DMS153 treated with DMSO at 0.1 percent for 48 hours (cell line): ENCODE measurements at regions not wholly inside any gene's neighbourhood (a gene's known extent, or its start where the extent isn't known, plus 50 kb on each side); places are given as distances from the start of the nearest gene placed in this dataset.

Source experiments
- DNase-seq: peaks from one replicate; lab custom pipeline; 2025; ENCODE audit not compliant: unreplicated experiment; lab: John Stamatoyannopoulos, UW

DNA sequence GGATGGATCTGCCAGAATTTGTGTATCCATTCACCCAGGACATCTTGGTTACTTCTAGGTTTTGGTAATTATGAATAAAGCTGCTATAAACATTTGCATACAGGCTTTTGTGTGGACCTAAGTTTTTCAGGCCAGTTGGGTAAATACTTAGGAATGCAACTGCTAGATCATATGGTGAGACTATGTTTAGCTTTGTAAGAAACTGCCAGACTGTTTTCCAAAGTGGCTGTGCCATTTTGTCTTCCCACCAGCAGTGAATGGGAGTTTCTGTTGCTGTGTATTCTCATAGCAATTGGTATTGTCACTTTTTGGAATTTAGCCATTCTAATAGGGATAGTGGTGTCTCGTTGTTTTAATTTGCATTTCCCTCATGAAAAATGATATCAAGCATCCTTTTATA lies 133.0 kb downstream of the KIF26A start:
- no peak for DNase-seq

- no peak for DNase-seq
Measured at GRCh38 chr14:104274806-104275205, 136.4 kb downstream of the KIF26A start.

DNA sequence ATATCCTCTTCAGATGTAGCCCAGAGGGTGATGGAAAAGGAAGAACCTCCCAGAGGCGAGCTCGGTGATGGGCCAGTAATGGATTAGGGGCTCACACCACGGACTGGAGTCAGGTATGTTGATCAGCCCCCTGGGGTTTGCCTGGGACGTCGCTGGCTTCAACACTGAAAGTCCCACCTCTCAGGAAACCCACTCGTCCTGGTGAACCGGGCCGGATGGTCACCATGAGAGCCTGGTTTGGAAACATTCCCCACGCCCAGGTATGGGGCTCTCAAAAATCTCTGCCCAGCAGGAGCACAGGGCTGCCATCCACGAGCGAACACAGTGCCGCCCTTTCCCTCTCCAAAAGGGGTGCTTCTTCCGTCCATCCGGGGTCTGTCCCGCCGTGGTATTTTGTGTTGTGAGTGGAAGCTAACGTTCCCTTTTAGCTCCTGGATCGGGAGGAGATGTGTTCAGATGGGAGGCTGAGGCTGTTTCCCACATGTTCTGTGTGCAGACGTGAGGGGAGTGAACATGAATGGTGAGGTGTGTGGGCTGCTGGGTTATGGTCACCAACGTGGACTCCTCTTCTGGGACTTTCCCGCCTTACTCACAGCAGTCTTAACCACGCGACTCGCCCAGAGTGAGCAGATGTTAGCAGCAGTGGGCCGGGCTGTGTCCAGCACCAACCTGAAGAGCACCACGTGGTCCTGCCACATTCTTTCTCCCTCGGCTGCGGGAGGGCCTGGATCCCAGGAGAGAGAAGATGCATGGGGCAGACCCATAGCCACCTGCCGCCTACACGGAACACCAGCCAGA lies 139.2 kb downstream of the KIF26A start:
- no peak for DNase-seq

- no peak for DNase-seq
Measured at GRCh38 chr14:104278214-104278534, 139.8 kb downstream of the KIF26A start.

- no peak for DNase-seq
Measured at GRCh38 chr14:104280085-104280901, 141.9 kb downstream of the KIF26A start.

DNA sequence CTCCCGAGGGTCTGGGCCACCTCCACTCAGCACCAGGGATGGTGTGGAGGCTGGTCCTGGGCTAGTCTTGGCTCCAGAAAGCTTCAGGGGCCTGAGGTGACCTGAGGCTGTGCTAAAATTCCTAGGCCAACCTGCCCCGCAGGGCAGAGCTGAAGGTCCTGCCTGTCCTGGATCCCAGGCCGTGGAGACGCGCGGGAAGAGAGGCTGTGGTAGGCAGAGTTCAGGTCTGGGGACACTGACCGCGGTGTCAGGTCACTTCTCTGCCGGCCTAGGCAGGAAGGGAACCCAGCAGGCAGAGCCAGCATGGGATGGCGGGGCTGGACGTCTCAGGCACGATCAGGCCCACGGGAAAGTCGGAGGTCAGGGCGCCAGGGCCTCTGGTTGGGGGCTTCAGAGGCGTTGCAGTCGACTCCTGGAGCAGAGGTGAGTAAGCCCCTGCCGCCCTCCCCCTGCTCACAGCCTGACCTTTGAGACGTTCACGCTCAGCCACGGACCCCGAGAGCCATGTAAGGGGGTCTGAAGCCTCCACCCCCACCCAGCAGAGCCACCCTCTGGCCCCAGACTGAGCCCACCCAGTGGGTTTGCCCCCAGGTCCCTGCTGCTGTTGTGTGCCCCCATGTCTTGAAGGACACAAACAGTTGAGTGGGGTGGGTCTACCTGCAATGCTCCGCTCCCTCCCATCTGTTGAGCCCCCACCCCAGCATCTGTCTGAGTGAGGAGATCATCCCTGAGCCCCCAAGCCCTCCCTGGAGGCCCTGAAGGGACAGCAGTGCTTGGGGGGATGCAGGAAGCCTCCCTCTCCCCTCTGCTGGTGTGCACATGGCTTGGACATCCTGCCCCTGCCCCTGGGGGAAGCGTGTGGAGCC lies 142.7 kb downstream of the KIF26A start:
- no peak for DNase-seq

- no peak for DNase-seq
Measured at GRCh38 chr14:104281768-104282301, 143.4 kb downstream of the KIF26A start.

DNA sequence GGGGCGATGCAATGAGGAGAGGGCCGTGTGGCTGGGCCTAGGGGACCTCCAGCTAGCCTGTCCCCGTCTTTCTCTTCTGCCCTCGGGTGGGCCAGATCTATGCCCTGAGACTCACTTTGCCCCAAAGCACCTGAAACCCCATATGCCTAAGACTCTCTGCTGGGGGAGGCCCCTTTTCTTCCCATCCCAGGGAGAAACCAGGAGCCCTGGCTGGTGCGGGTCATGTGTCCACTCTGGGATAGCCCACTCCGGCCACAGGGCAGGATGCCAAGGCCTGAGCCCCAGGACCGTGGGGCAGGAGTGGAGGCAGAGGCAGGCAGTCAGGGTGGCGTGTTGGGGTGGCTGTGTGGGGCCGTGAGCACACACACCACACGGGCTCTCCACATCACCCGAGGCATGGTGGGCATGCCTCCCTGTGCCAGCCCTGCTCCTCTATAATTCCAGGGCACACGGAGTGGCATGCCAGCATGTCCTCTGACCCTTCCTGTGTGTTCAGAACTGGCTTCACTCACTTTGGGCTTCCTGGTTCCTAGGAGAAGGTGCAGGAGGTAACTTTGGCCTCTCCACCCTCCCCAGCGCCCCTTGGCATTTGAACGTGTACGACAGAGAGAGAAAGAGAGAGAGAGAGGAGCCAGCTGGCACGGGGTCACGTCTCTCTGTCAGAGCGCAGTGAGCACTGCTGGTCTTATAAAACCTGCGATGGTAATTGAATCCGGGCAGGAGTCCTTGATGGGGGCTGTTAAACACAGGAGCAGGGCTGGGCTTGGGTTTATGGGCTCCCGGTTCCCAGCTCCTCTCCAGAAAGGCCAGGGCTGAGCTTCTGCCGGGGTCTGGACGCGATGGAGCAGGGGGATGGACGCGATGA lies 144.2 kb downstream of the KIF26A start:
- no peak for DNase-seq

DNA sequence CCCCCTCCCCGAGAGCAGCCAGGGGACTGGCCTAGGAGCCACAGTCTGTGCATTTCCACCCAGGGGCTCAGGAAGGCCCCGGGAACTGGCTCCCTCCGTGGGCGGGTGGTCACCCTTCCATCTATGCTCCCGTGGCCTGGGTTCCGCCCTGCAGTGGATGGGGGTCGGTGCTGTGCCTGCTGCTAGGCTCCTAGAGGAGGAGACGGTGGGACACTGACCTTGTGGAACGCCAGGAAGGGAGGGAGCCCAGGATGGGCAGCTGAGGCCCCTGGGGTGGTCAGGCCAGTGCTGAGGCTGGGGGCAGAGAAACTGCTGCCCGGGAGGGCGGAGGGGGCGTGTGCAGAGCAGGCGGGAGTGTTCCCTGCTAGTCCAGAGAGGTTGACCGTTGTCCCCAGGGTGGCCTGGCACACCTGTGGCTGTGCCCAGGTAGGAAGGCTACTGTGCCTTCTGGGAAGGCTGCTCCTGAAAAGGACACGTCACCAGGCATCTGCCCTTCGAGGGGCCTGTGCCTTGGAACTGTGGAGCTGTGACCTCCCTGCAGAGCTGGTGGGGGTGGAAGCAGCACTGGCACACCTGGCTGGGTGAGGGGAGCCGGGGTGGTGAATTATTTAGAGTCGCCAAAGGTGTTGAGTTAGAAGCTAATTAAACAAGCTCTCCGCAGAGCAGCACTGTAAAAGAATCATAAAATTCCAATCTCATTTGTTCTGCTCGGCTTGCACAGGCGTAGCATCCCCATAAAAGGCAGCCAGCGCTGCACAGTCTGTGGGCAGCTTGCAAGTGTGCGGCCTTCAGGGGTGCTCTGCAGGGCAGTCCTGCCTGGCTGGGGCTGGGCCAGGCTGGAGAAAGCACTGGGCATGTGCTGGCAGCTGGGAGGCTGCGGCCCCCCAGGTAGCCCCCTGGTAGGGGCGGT lies 145.1 kb downstream of the KIF26A start:
- DNase-seq, result no peak

- no peak for DNase-seq
Measured at GRCh38 chr14:104284107-104284592, 145.8 kb downstream of the KIF26A start.

DNA sequence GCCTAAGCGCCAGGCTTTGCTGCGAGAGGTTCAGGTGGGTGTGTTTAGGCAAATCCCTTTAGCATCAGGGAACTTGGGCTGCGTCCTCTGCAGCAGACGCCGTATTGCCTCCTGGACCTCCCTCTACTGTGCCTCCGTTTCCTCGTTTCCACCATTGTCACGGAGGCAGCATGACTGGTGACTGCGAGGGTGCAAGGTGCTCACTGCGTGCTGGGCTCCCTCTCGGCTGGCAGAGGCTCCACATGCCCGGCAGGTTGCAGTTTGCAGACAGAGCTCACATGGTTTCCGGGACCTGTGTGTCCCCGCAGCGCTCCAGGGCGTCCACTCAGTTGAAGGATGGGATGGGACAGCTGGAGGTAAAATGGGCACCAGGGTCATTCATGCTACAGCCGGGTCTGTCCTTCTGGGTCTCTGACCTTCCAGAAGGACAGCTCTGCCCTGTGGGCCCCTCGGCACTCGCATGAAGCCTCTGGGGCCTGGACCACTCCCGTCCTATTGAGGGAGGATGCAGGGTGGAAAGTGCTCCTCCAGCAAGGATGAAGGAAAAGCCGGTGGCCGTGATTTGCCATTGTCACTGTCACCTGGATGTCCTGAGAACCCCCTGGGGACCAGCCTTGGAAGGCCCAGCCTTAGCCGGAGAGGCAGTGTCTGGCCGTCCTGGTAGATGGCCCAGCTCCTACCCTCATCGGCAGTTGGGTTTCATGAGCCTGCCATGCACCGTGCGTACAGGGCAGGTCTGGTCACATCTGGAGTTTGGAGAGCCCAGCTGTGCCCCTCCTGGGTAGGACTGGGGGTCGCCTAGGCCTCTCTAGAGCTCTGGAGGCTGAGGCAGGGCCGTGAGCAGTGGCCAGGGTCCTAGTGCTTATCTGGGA lies 146.5 kb downstream of the KIF26A start:
- DNase-seq, result no peak

DNA sequence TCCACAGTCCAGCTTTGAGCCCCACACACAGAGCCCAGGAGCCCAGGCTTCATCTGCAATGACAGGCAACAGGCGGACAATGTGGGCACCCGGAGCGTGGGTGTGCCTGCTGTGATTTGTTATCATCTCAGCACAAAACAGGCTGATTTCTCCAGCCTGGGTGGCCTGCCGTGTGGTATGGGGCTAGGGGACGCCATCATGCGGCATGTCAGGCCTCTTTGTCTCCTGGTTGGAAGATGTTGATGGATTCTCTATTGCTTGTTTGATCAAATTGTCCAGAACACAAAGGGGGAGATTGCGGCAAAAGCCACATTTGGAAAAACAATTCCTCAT lies 147.1 kb downstream of the KIF26A start:
- DNase-seq, result no peak

- no peak for DNase-seq
Measured at GRCh38 chr14:104286086-104286485, 147.7 kb downstream of the KIF26A start.

DNA sequence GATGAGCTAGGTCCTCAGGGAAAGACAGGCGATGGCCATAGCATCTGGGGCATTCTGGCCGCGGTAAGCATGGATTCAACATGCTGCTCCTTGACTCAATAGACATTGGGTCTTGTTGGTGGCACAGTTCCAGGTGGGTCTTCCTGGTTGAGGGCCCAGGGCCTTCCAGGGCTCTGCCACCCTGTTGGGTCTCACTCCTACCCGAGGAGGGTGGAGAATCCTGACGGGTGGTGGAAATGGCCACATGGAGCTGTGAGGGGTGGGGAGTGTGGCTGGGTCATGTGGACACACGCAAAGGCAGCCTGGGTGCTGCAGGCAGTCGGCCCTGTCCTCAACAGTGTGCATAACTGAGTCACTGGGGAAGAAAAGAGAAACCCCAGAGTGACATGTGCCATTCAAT lies 148.1 kb downstream of the KIF26A start:
- DNase-seq, result no peak

DNA sequence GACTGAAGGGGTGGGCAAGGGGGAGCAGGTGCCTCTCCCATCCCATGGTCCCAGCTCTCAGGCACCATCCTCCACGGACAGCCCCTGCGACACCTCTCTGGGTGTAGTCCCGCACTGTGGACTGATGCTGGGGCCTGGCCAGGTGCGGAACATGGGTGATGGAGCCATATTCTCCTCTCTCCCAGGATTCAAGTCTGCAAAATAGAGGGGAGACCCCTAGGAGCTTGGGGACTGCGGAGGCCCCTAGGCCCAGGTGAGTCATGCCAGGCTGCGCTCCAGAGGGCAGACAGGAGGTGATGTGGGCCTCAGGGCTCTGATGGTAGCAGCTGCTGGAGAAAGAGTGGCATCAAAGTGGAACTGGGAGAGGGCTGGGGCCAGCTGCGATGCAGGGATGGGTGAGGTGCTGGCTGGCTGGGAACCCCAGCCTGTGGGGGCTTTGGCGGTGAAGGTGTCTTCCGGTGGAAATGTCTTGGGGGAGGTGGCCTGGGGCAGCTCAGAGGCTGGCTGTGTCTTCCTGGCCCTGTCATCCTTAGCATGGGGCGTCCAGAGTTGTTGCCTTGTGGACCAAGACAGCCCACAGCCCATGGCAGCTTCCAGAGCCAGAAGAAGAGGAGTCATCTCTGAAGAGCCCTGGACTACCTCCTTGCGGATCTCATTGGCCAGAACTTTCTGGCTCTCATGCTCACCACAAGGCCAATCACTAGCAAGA lies 149.1 kb downstream of the KIF26A start:
- no peak for DNase-seq

DNA sequence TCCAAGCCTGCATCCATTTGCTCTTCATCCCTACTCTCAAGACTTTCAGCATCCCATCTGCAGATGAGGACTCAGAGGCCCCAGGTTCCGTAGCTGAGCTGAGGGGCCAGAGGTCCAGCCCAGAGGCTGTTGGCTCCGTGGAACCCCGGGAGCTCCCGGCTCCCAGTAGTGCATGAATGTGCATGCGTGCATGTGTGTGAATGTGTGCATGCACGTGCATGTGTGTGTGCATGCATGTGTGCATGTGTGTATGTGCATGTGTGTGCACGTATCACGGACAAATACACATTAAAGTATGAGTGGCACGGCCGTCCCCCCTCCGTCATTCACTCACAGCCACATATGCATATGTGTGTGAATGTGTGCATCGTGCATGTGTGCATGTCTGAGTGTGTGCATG lies 149.9 kb downstream of the KIF26A start:
- DNase-seq, result no peak

DNA sequence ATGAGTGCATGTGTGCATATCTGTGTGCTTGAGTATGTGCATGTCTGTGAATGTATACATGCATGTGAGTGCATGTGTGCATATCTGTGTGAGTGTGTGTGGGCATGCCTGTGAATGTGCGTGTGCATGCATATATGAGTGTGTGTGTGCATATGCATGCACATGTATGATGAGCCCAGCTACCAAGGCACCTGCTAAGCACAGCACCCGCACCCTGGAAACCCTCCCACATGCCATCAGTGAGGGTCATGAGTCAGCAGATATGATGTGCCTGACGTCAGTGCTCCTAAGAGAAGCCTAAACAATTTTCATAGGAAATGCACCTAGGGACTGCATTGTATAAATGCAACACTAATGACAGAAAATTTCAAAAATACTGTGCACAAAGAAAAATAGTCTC lies 151.1 kb downstream of the KIF26A start:
- DNase-seq, result no peak
